GM12878 (cell line): ENCODE measurements at regions not wholly inside any gene's neighbourhood (a gene's known extent, or its start where the extent isn't known, plus 50 kb on each side); places are given as distances from the start of the nearest gene placed in this dataset.

Experiments used
- ATAC-seq: fragments of 200-7000 bp; cut with Tn5 transposase; 3 replicates; pipeline ENCODE4 v1.9.1; 2020; ENCODE audit warnings: mild to moderate bottlenecking, moderate library complexity
- BruUV-seq: library from RNA; stranded (reverse); fragments of 400-500 nt; replicated peaks from 2 replicates; lab custom pipeline; 2021; lab: Mats Ljungman, UMichigan
- CTCF ChIA-PET: fragments of 300-600 bp; sonication (Branson Sonifier 250); formaldehyde crosslinking; extraction: SDS; loops from one replicate; lab custom pipeline; 2021; ENCODE audit warnings: inconsistent platforms; lab: Yijun Ruan, JAX
- POLR2A ChIA-PET: fragments of 350-600 bp; formaldehyde crosslinking; extraction: SDS; loops from one replicate; lab custom pipeline; 2021; ENCODE audit warnings: inconsistent platforms; lab: Charles Lee
- RAD21 ChIA-PET: fragments of 300-600 bp; sonication (Branson Sonifier 250); formaldehyde crosslinking; loops from one replicate; lab custom pipeline; 2023; ENCODE audit warnings: antibody characterized with exemption; ENCODE audit not compliant: unreplicated experiment; lab: Charles Lee
- SMC1A ChIA-PET: fragments of 300-600 bp; sonication (Branson Sonifier 250); formaldehyde crosslinking; loops from one replicate; lab custom pipeline; 2023; ENCODE audit not compliant: unreplicated experiment, uncharacterized antibody; lab: Charles Lee
- DNase-seq: peaks from one replicate; pipeline ENCODE4 v3.0.0-alpha.2; 2011; ENCODE audit warnings: low read depth, low spot score
- FAIRE-seq: peaks from 3 replicates; lab custom pipeline; 2011; peaks lifted over from hg19 to GRCh38; lab: Jason Lieb, UNC
- H2AFZ ChIP-seq: 2 replicates; pipeline ENCODE4 v1.6.0; 2011; ENCODE audit warnings: low read depth, low read length, control low read depth; ENCODE audit not compliant: control insufficient read depth
- H3K27ac ChIP-seq: 2 replicates; pipeline ENCODE4 v1.5.1; 2011; ENCODE audit warnings: control low read depth; ENCODE audit not compliant: control insufficient read depth, insufficient read depth
- H3K27me3 ChIP-seq, 2 experiments: replicated peaks in 1 of 2; 2 replicates each; pipeline versions ENCODE4 v1.6.0 to v1.6.1; 2011; ENCODE audit warnings: low read length in 1 of 2; ENCODE audit not compliant: control insufficient read depth in 2 of 2, insufficient read depth in 2 of 2
- H3K36me3 ChIP-seq, 2 experiments: 2 replicates each; pipeline ENCODE4 v1.5.1; 2011; ENCODE audit warnings: low read length in 1 of 2; ENCODE audit not compliant: control insufficient read depth in 2 of 2, insufficient read depth in 2 of 2
- H3K4me1 ChIP-seq: 2 replicates; pipeline ENCODE4 v1.6.1; 2011; ENCODE audit warnings: mild to moderate bottlenecking, low read length, moderate library complexity, mixed read lengths; ENCODE audit not compliant: control insufficient read depth, insufficient read depth
- H3K4me2 ChIP-seq: 2 replicates; pipeline ENCODE4 v1.6.0; 2011; ENCODE audit warnings: control low read depth; ENCODE audit not compliant: control insufficient read depth, insufficient read depth
- H3K4me3 ChIP-seq: fragments of 200-600 bp; sonication (generic); 2 replicates; pipeline ENCODE4 v1.5.1; 2016
- H3K79me2 ChIP-seq: 2 replicates; pipeline ENCODE4 v1.6.0; 2011; ENCODE audit warnings: low read length; ENCODE audit not compliant: control insufficient read depth, insufficient read depth
- H3K9ac ChIP-seq: 2 replicates; pipeline ENCODE4 v1.8.0; 2011; ENCODE audit warnings: low read length, control low read depth, mixed read lengths; ENCODE audit not compliant: control insufficient read depth, insufficient read depth
- H3K9me3 ChIP-seq: replicated peaks from 3 replicates; pipeline ENCODE4 v1.5.1; 2011; ENCODE audit warnings: mild to moderate bottlenecking, low read length; ENCODE audit not compliant: control insufficient read depth, insufficient read depth
- H4K20me1 ChIP-seq: 2 replicates; pipeline ENCODE4 v1.6.0; 2011; ENCODE audit not compliant: control insufficient read depth, insufficient read depth
- DPF2 ChIP-seq: fragments of 450-650 bp; IDR thresholded peaks from 2 replicates; pipeline ENCODE4 v1.6.1; 2017; ENCODE audit warnings: mild to moderate bottlenecking
- EP300 ChIP-seq, 2 experiments: fragments of 150-350 bp in 1 of 2; IDR thresholded peaks; 2 replicates each; pipeline ENCODE4 v1.6.1; 2011 to 2012; ENCODE audit warnings: low read depth in 2 of 2, low read length in 2 of 2, borderline replicate concordance in 1 of 2, improper control_type of control experiment in 1 of 2, inconsistent platforms in 1 of 2; ENCODE audit not compliant: control insufficient read depth in 1 of 2
- ETV6 ChIP-seq, 2 experiments: fragments of 450-650 bp in 1 of 2; IDR thresholded peaks in 1 of 2; conservative IDR thresholded peaks in 1 of 2; 2 replicates each; pipeline ENCODE4 v1.6.1; 2014; ENCODE audit warnings: antibody characterized with exemption in 1 of 2, borderline replicate concordance in 1 of 2, low read depth in 1 of 2, mild to moderate bottlenecking in 1 of 2, moderate library complexity in 1 of 2
- GATAD2B ChIP-seq: fragments of 450-650 bp; conservative IDR thresholded peaks from 2 replicates; pipeline ENCODE4 v1.6.1; 2017; ENCODE audit warnings: low read depth, mild to moderate bottlenecking, moderate library complexity
- JUND ChIP-seq: IDR thresholded peaks from 2 replicates; pipeline ENCODE4 v1.6.1; 2012; ENCODE audit warnings: low read depth, mild to moderate bottlenecking, low read length, improper control_type of control experiment, moderate library complexity
- KLF5 ChIP-seq: fragments of 450-650 bp; IDR thresholded peaks from 2 replicates; pipeline ENCODE4 v1.6.1; 2014; ENCODE audit warnings: mild to moderate bottlenecking; ENCODE audit not compliant: partially characterized antibody
- MEF2B ChIP-seq: fragments of 450-650 bp; IDR thresholded peaks from 2 replicates; pipeline ENCODE4 v1.6.1; 2018; ENCODE audit warnings: mild to moderate bottlenecking, moderate library complexity; ENCODE audit not compliant: partially characterized antibody, poor library complexity, severe bottlenecking
- NBN ChIP-seq: fragments of 450-650 bp; IDR thresholded peaks from 2 replicates; pipeline ENCODE4 v1.6.1; 2016
- PAX5 ChIP-seq: IDR thresholded peaks from 2 replicates; pipeline ENCODE4 v1.6.1; 2011; ENCODE audit warnings: low read depth, low read length, borderline replicate concordance
- TBL1XR1 ChIP-seq: IDR thresholded peaks from 2 replicates; pipeline ENCODE4 v1.6.1; 2012; ENCODE audit warnings: low read depth, low read length, improper control_type of control experiment
- ZNF24 ChIP-seq: fragments of 450-650 bp; IDR thresholded peaks from 2 replicates; pipeline ENCODE4 v1.6.1; 2017; ENCODE audit warnings: antibody characterized with exemption, mild to moderate bottlenecking
- WGBS: methylation state at CpG from one replicate; pipeline ENCODE4 v1.1.6; 2016; ENCODE audit warnings: low lambda C conversion rate; ENCODE audit not compliant: insufficient replicate concordance, insufficient coverage; ENCODE audit errors: missing lambda C conversion rate; 5-methylcytosine and 5-hydroxymethylcytosine counted together
- in situ Hi-C: fragments of 300-500 bp; cut with MboI; formaldehyde crosslinking; loops from 9 replicates; pipeline ENCODE4 v1.14.3; 2018; ENCODE audit warnings: mixed read lengths
- intact Hi-C: fragments of 100-400 bp; cut with micrococcal nuclease; formaldehyde crosslinking; loops from one replicate; pipeline ENCODE4 v1.14.2; 2022; ENCODE audit not compliant: unreplicated experiment
- TF ChIP-seq, protein P1 (sequence below): fragments of 450-650 bp; IDR thresholded peaks from 2 replicates; pipeline ENCODE4 v1.6.1; 2018; ENCODE audit warnings: mild to moderate bottlenecking, low read depth, moderate library complexity; ENCODE audit not compliant: partially characterized antibody
- TF ChIP-seq, protein P2 (sequence below): IDR thresholded peaks from 2 replicates; pipeline ENCODE4 v1.6.1; 2012; ENCODE audit warnings: low read depth, low read length, improper control_type of control experiment

DNA sequence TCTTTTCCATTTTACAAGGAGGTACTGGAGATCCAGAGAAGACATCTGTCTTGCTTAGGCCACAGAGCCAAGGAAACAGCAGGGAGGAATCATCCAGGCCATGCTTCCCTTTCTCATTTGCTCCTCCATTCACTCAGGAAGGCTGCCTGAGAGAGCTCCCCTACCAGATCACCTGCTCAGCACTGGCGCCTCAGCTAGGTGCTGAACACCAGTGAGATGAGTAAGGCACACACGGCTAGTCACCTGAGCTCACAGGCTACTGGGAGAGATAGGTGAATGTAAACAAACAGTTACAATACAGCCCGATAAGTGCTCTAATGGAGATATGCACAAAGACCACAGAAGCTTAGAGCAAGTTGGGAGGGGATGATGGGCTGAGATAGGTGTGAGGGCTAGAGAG lies 149.8 kb upstream of the ARHGEF9 start (continued):
- TF ChIP-seq, protein P1, sequence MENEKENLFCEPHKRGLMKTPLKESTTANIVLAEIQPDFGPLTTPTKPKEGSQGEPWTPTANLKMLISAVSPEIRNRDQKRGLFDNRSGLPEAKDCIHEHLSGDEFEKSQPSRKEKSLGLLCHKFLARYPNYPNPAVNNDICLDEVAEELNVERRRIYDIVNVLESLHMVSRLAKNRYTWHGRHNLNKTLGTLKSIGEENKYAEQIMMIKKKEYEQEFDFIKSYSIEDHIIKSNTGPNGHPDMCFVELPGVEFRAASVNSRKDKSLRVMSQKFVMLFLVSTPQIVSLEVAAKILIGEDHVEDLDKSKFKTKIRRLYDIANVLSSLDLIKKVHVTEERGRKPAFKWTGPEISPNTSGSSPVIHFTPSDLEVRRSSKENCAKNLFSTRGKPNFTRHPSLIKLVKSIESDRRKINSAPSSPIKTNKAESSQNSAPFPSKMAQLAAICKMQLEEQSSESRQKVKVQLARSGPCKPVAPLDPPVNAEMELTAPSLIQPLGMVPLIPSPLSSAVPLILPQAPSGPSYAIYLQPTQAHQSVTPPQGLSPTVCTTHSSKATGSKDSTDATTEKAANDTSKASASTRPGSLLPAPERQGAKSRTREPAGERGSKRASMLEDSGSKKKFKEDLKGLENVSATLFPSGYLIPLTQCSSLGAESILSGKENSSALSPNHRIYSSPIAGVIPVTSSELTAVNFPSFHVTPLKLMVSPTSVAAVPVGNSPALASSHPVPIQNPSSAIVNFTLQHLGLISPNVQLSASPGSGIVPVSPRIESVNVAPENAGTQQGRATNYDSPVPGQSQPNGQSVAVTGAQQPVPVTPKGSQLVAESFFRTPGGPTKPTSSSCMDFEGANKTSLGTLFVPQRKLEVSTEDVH, result no peak
- TF ChIP-seq NBN, result no peak
- no peak for TF ChIP-seq ETV6 (conservative IDR thresholded peaks at IDR 0.05 in 1 of 2, IDR thresholded peaks at IDR 0.05 in 1 of 2; ENCODE audit: borderline replicate concordance in 1 of 2, low read depth in 1 of 2)
- TF ChIP-seq EP300 (IDR thresholded peaks at IDR 0.05; ENCODE audit: borderline replicate concordance in 1 of 2, control insufficient read depth in 1 of 2, low read depth in 2 of 2, low read length in 2 of 2), result no peak

DNA sequence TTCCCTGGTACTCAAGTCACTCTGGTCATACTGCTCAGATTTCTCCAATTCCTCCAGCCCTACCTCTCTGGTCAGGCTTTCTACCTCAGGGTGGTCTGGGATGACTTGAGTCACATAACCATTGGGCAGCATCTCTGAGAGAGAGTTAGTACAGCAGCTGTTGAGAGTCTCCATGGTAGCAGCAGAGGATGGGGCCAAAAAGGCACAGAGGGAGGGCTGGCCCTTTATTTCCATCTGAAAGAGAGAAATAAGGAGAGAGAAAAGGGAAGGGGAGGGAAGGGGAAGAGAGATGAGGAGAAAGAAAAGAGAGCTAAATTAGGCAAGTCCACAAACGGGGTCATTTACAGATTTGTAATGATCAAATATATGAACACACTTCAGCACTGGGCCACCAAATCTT lies 149.1 kb upstream of the ARHGEF9 start:
- ATAC-seq (no peak), DNase-seq (no peak), FAIRE-seq (no peak)
- intact Hi-C loops (no loop called here), in situ Hi-C loops (no loop called here)
- Histone ChIP-seq H3K79me2 (no peaks in the 10 kb centered on the region), H3K9ac (no peak overlapping the region), H3K36me3 (no peaks in the 10 kb centered on the region), H3K4me1 (no peaks in the 10 kb centered on the region), H3K27ac (no peak overlapping the region), H2AFZ (no peak overlapping the region), H3K4me3 (no peak overlapping the region), H3K4me2 (no peak overlapping the region), H4K20me1 (no peaks in the 10 kb centered on the region), H3K27me3 (no peaks in the 10 kb centered on the region), H3K9me3 (no peaks in the 10 kb centered on the region; the same call in 2 of the 3 replicates)
- ChIA-PET SMC1A (interaction anchor here (0.7 kb wide), 1 partner anchor 432 kb away, joined by 3 read pairs; no protein-coding TSS in a partner anchor), CTCF (no interaction called here), RAD21 (no interaction called here), POLR2A (no interaction called here)
- no peak for TF ChIP-seq PAX5
- TF ChIP-seq KLF5, result no peak
- no peak for TF ChIP-seq ZNF24
- no peak for TF ChIP-seq DPF2
- TF ChIP-seq, protein P2, sequence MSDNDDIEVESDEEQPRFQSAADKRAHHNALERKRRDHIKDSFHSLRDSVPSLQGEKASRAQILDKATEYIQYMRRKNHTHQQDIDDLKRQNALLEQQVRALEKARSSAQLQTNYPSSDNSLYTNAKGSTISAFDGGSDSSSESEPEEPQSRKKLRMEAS, result no peak
- no peak for TF ChIP-seq TBL1XR1
- TF ChIP-seq GATAD2B, result no peak
- no peak for TF ChIP-seq MEF2B
- no peak for TF ChIP-seq JUND
- no TSS peak for BruUV-seq
- 0% methylated on average over 1 of the region's 1 CpG for WGBS
